HL-60 (cell line): ENCODE measurements at regions not wholly inside any gene's neighbourhood (a gene's known extent, or its start where the extent isn't known, plus 50 kb on each side); places are given as distances from the start of the nearest gene placed in this dataset.

Experiments
- DNase-seq, 2 experiments: peaks; one replicate each; pipeline ENCODE4 v3.0.0-alpha.2; 2010 to 2020; ENCODE audit warnings: low read depth in 1 of 2, low spot score in 1 of 2
- H3K27ac ChIP-seq: fragments of 250-450 bp; sonication (Bioruptor Pico); replicated peaks from 2 replicates; pipeline ENCODE4 v1.5.1; 2020; ENCODE audit warnings: mild to moderate bottlenecking, moderate library complexity
- H3K27me3 ChIP-seq: fragments of 250-450 bp; sonication (Bioruptor Pico); 2 replicates; pipeline ENCODE4 v1.5.1; 2021; ENCODE audit warnings: mild to moderate bottlenecking, moderate library complexity; ENCODE audit not compliant: insufficient read depth, poor library complexity, severe bottlenecking
- H3K4me3 ChIP-seq: replicated peaks from 2 replicates; pipeline ENCODE4 v1.5.1; 2011; ENCODE audit warnings: mild to moderate bottlenecking, control low read depth, low read length; ENCODE audit not compliant: insufficient read depth
- CTCF ChIP-seq: IDR thresholded peaks from one replicate; pipeline ENCODE4 v1.5.1; 2011; ENCODE audit warnings: low read length, control low read depth, inconsistent platforms; ENCODE audit not compliant: insufficient read depth
- GABPA ChIP-seq: IDR thresholded peaks from 2 replicates; pipeline ENCODE4 v1.6.1; 2012; ENCODE audit warnings: low read depth
- POLR2AphosphoS5 ChIP-seq: IDR thresholded peaks from 2 replicates; pipeline ENCODE4 v1.6.1; 2012; ENCODE audit warnings: low read depth
- REST ChIP-seq: IDR thresholded peaks from 2 replicates; pipeline ENCODE4 v1.6.1; 2012; ENCODE audit warnings: low read depth; ENCODE audit not compliant: insufficient replicate concordance
- SPI1 ChIP-seq: IDR thresholded peaks from 2 replicates; pipeline ENCODE4 v1.6.1; 2012; ENCODE audit warnings: low read depth, mild to moderate bottlenecking, borderline replicate concordance

- no peak overlapping the region for H3K4me3 ChIP-seq
- TF ChIP-seq REST (no peak), CTCF (no peak), SPI1 (no peak), GABPA (no peak), POLR2AphosphoS5 (no peak)
- no peaks in the 10 kb centered on the region for H3K27me3 ChIP-seq
- no peak overlapping the region for H3K27ac ChIP-seq
- DNase-seq = no peak
Observed at GRCh38 chr12:87670448-87670847, 358.8 kb downstream of the C12orf50 start.

- H3K27me3 ChIP-seq = no peaks in the 10 kb centered on the region
- no peak for DNase-seq
- TF ChIP-seq CTCF = no peak
- no peak for TF ChIP-seq SPI1
- TF ChIP-seq GABPA = no peak
- TF ChIP-seq POLR2AphosphoS5 = no peak
- TF ChIP-seq REST = no peak
- no peak overlapping the region for H3K4me3 ChIP-seq
- no peak overlapping the region for H3K27ac ChIP-seq
Observed at GRCh38 chr12:87667378-87667777, 361.8 kb downstream of the C12orf50 start.

- TF ChIP-seq SPI1 = no peak
- no peak for TF ChIP-seq GABPA
- no peaks in the 10 kb centered on the region for H3K27me3 ChIP-seq
- no peak overlapping the region for H3K27ac ChIP-seq
- no peak overlapping the region; the same call in 1 of the 2 replicates for H3K4me3 ChIP-seq
- DNase-seq = no peak
Observed at GRCh38 chr12:87661786-87662377, 367.3 kb downstream of the C12orf50 start.

- no peak for DNase-seq
- Histone ChIP-seq H3K4me3 (no peak overlapping the region), H3K27me3 (no peaks in the 10 kb centered on the region), H3K27ac (no peak overlapping the region)
- TF ChIP-seq POLR2AphosphoS5 (no peak), SPI1 (no peak), REST (no peak), GABPA (no peak), CTCF (no peak)
Observed at GRCh38 chr12:87660987-87661774, 368.0 kb downstream of the C12orf50 start.
